CD14-positive monocyte (primary cell): ENCODE measurements at regions not wholly inside any gene's neighbourhood (a gene's known extent, or its start where the extent isn't known, plus 50 kb on each side); places are given as distances from the start of the nearest gene placed in this dataset.

Source experiments
- DNase-seq, 3 donors: peaks; one replicate each; pipeline ENCODE4 v3.0.0-alpha.2; 2011 to 2022
- H2AFZ ChIP-seq: 2 replicates; pipeline ENCODE4 v1.6.0; 2012; ENCODE audit warnings: mild to moderate bottlenecking, low read depth, low read length, inconsistent platforms; ENCODE audit not compliant: insufficient read depth, poor library complexity, severe bottlenecking
- H3K27ac ChIP-seq, 2 donors: 1 replicate in 1 of 2; 2 replicates in 1 of 2; pipeline ENCODE4 v1.5.1; 2012 to 2013; ENCODE audit warnings: low read length in 2 of 2, control low read depth in 1 of 2, inconsistent platforms in 1 of 2, low read depth in 1 of 2, mild to moderate bottlenecking in 1 of 2
- H3K27me3 ChIP-seq, 2 donors: one replicate each; pipeline versions ENCODE4 v1.6.0 to v1.6.1; 2011 to 2013; ENCODE audit warnings: low read length in 2 of 2; ENCODE audit not compliant: control insufficient read depth in 2 of 2, insufficient read depth in 2 of 2
- H3K36me3 ChIP-seq, 2 donors: replicated peaks in 1 of 2; 1 replicate in 1 of 2; 2 replicates in 1 of 2; pipeline versions ENCODE4 v1.5.1 to v1.6.1; 2012 to 2013; ENCODE audit warnings: low read length in 2 of 2, control low read depth in 1 of 2, inconsistent platforms in 1 of 2, mild to moderate bottlenecking in 1 of 2; ENCODE audit not compliant: insufficient read depth in 2 of 2, control insufficient read depth in 1 of 2
- H3K4me1 ChIP-seq, 2 donors: 1 replicate in 1 of 2; 2 replicates in 1 of 2; pipeline versions ENCODE4 v1.5.1 to v1.6.1; 2012 to 2013; ENCODE audit warnings: low read length in 2 of 2, control low read depth in 1 of 2, inconsistent platforms in 1 of 2, mild to moderate bottlenecking in 1 of 2, moderate library complexity in 1 of 2; ENCODE audit not compliant: insufficient read depth in 2 of 2, control insufficient read depth in 1 of 2
- H3K4me2 ChIP-seq: replicated peaks from 2 replicates; pipeline ENCODE3; 2012; ENCODE audit warnings: low read length, moderate library complexity, mild to moderate bottlenecking; ENCODE audit not compliant: poor library complexity, severe bottlenecking; ENCODE audit errors: extremely low read depth
- H3K4me3 ChIP-seq, 3 experiments: fragments of 200-600 bp in 1 of 3; sonication (generic) in 1 of 3; replicated peaks in 1 of 3; 1 replicate in 2 of 3; 2 replicates in 1 of 3; pipeline ENCODE4 v1.5.1; 2011 to 2013; ENCODE audit warnings: low read length in 3 of 3, mild to moderate bottlenecking in 3 of 3, control low read depth in 2 of 3, low read depth in 2 of 3, inconsistent platforms in 1 of 3, moderate library complexity in 1 of 3
- H3K79me2 ChIP-seq: 2 replicates; pipeline ENCODE4 v1.6.0; 2012; ENCODE audit warnings: mild to moderate bottlenecking, control low read depth, inconsistent platforms, low read length, moderate library complexity; ENCODE audit not compliant: insufficient read depth
- H3K9ac ChIP-seq: 2 replicates; pipeline ENCODE4 v1.6.0; 2017; ENCODE audit warnings: low read length, mild to moderate bottlenecking; ENCODE audit not compliant: insufficient read depth, poor library complexity, severe bottlenecking
- H3K9me3 ChIP-seq, 2 donors: replicated peaks in 1 of 2; 1 replicate in 1 of 2; 2 replicates in 1 of 2; pipeline versions ENCODE4 v1.5.1 to v1.6.1; 2012 to 2013; ENCODE audit warnings: low read length in 2 of 2, control low read depth in 1 of 2; ENCODE audit not compliant: control insufficient read depth in 1 of 2, insufficient read depth in 1 of 2
- H4K20me1 ChIP-seq: 2 replicates; pipeline ENCODE4 v1.6.0; 2012; ENCODE audit warnings: mild to moderate bottlenecking, low read length, control low read depth, moderate library complexity; ENCODE audit not compliant: insufficient read depth
- H3K27ac Mint-ChIP-seq, 7 donors: one replicate each; pipeline ENCODE4 v1.8.0; 2020; ENCODE audit warnings: mild to moderate bottlenecking in 7 of 7, mixed read lengths in 7 of 7, moderate library complexity in 6 of 7, inconsistent platforms in 2 of 7
- H3K27me3 Mint-ChIP-seq, 3 donors: one replicate each; pipeline ENCODE4 v1.8.0; 2021 to 2022; ENCODE audit warnings: low read depth in 3 of 3, mild to moderate bottlenecking in 3 of 3, mixed read lengths in 3 of 3, moderate library complexity in 3 of 3, inconsistent platforms in 1 of 3
- H3K36me3 Mint-ChIP-seq, 2 donors: one replicate each; pipeline ENCODE4 v1.8.0; 2020; ENCODE audit warnings: mixed read lengths in 2 of 2, inconsistent platforms in 1 of 2, mild to moderate bottlenecking in 1 of 2
- H3K4me1 Mint-ChIP-seq: one replicate; pipeline ENCODE4 v1.8.0; 2020; ENCODE audit warnings: mild to moderate bottlenecking, mixed read lengths
- H3K4me3 Mint-ChIP-seq, 2 donors: one replicate each; pipeline ENCODE4 v1.8.0; 2020; ENCODE audit warnings: mild to moderate bottlenecking in 2 of 2, mixed read lengths in 2 of 2, moderate library complexity in 1 of 2
- H3K9me3 Mint-ChIP-seq, 7 donors: one replicate each; pipeline ENCODE4 v1.8.0; 2020 to 2022; ENCODE audit warnings: mixed read lengths in 7 of 7, mild to moderate bottlenecking in 6 of 7, moderate library complexity in 6 of 7, inconsistent platforms in 2 of 7
- WGBS: methylation state at CpG from one replicate; pipeline ENCODE4 v1.1.5; 2013; ENCODE audit warnings: missing lambda C conversion rate; ENCODE audit not compliant: insufficient coverage; 5-methylcytosine and 5-hydroxymethylcytosine counted together
- intact Hi-C, 2 donors: fragments of 100-400 bp; cut with micrococcal nuclease; formaldehyde crosslinking; loops; one replicate each; pipeline versions ENCODE4 v1.15.0 to v1.15.1; 2023
- TF ChIP-seq, protein P1 (sequence below): fragments of 200-600 bp; IDR thresholded peaks from one replicate; pipeline ENCODE4 v1.8.0; 2022; ENCODE audit warnings: antibody characterized with exemption, mild to moderate bottlenecking

DNA sequence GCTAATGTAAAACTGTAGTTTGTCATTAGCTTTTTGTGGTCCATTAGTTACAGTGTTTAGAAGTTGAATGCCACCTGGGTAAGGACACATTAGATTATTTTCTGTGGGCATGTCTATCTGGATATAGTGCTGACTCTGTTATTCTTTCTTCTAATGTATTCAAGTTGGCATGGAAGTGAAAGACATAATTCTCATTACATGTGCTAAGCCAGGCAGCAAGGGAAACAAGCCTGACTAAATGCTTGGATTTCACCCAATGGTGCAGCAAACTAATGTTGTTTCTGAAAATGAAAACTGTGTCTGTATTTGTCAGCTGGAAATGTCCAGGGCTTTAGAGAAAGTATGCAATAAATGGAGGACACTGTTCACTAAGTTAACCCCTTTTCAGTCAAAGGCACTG lies 100.7 kb downstream of the NUP35 start:
- Histone ChIP-seq H3K27ac (no peak overlapping the region), H3K9ac (no peak overlapping the region), H3K4me1 (no peaks in the 10 kb centered on the region), H3K4me2 (no peak overlapping the region), H3K79me2 (no peaks in the 10 kb centered on the region), H3K36me3 (no peaks in the 10 kb centered on the region), H3K4me3 (no peak overlapping the region), H2AFZ (no peak overlapping the region), H3K9me3 (no peaks in the 10 kb centered on the region), H4K20me1 (no peaks in the 10 kb centered on the region), H3K27me3 (no peaks in the 10 kb centered on the region)
- Mint-ChIP-seq H3K4me1 (no peaks in the 10 kb centered on the region), H3K27me3 (no peaks in the 10 kb centered on the region), H3K36me3 (no peaks in the 10 kb centered on the region), H3K27ac (no peak overlapping the region), H3K4me3 (no peak overlapping the region), H3K9me3 (peaks cover 0 to 6% (median 3%) of the 10 kb centered on the region in 7 donors)
- no peak for DNase-seq
- TF ChIP-seq, protein P1, sequence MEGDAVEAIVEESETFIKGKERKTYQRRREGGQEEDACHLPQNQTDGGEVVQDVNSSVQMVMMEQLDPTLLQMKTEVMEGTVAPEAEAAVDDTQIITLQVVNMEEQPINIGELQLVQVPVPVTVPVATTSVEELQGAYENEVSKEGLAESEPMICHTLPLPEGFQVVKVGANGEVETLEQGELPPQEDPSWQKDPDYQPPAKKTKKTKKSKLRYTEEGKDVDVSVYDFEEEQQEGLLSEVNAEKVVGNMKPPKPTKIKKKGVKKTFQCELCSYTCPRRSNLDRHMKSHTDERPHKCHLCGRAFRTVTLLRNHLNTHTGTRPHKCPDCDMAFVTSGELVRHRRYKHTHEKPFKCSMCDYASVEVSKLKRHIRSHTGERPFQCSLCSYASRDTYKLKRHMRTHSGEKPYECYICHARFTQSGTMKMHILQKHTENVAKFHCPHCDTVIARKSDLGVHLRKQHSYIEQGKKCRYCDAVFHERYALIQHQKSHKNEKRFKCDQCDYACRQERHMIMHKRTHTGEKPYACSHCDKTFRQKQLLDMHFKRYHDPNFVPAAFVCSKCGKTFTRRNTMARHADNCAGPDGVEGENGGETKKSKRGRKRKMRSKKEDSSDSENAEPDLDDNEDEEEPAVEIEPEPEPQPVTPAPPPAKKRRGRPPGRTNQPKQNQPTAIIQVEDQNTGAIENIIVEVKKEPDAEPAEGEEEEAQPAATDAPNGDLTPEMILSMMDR, result no peak
- intact Hi-C loops, result no loop called here

DNA sequence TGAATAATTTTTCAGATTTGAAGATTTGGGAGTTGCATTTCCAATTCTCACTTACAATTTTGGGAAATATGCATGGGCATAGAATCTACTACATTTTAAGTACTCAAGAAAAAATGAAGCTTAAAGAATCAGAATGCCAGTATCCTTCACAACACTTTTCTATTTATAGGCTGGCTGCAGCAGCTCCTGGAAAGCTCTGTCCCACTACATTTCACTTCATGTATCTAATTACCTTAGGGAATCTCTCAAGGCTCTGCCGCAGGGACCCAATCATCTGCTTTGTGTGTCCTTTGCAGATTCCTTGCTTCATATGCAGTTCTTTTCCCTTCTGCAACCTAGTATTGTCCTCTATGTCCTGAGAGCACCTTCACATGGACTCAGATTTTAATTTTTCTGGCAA lies 102.9 kb downstream of the NUP35 start:
- no peak overlapping the region for H3K4me3 Mint-ChIP-seq
- TF ChIP-seq, protein P1, result no peak
- no peaks in the 10 kb centered on the region for H3K4me1 Mint-ChIP-seq
- Histone ChIP-seq H3K9ac (no peak overlapping the region), H3K79me2 (no peaks in the 10 kb centered on the region), H3K27ac (no peak overlapping the region), H2AFZ (no peak overlapping the region), H3K4me1 (no peaks in the 10 kb centered on the region), H4K20me1 (no peaks in the 10 kb centered on the region), H3K4me2 (no peak overlapping the region), H3K4me3 (no peak overlapping the region), H3K9me3 (no peaks in the 10 kb centered on the region), H3K36me3 (no peaks in the 10 kb centered on the region), H3K27me3 (no peaks in the 10 kb centered on the region)
- DNase-seq, result no peak
- H3K36me3 Mint-ChIP-seq, result no peaks in the 10 kb centered on the region
- no peaks in the 10 kb centered on the region for H3K27me3 Mint-ChIP-seq
- intact Hi-C loops, result no loop called here
- WGBS, result 100% methylated on average over 1 of the region's 1 CpG
- peaks cover 0 to 7% (median 0%) of the 10 kb centered on the region in 7 donors for H3K9me3 Mint-ChIP-seq
- H3K27ac Mint-ChIP-seq, result no peak overlapping the region
